Peyer's patch (tissue), 4 donors: ENCODE measurements at regions not wholly inside any gene's neighbourhood (a gene's known extent, or its start where the extent isn't known, plus 50 kb on each side); places are given as distances from the start of the nearest gene placed in this dataset.

ENCODE experiments used
- DNase-seq, 3 donors: peaks; one replicate each; pipeline ENCODE4 v3.0.0-alpha.2; 2017 to 2019
- H3K27ac ChIP-seq, 4 donors: fragments of 200-600 bp; sonication (generic); one replicate each; pipeline ENCODE4 v1.5.1; 2016 to 2019
- H3K27me3 ChIP-seq, 2 donors: fragments of 200-600 bp; sonication (generic); one replicate each; pipeline ENCODE4 v1.5.1; 2019
- H3K36me3 ChIP-seq, 3 donors: fragments of 200-600 bp; sonication (generic); one replicate each; pipeline ENCODE4 v1.5.1; 2016 to 2019
- H3K4me1 ChIP-seq, 4 donors: fragments of 200-600 bp; sonication (generic); one replicate each; pipeline ENCODE4 v1.5.1; 2016 to 2019
- H3K4me3 ChIP-seq, 4 donors: fragments of 200-600 bp; sonication (generic); 1 replicate in 3 of 4; 2 replicates in 1 of 4; pipeline ENCODE4 v1.5.1; 2016 to 2019; ENCODE audit warnings: mild to moderate bottlenecking in 1 of 4
- H3K9me3 ChIP-seq, 4 donors: fragments of 200-600 bp; sonication (generic); one replicate each; pipeline ENCODE4 v1.5.1; 2016 to 2019; ENCODE audit warnings: mild to moderate bottlenecking in 1 of 4
- POLR2A ChIP-seq, 2 donors: fragments of 450-650 bp; IDR thresholded peaks; one replicate each; pipeline ENCODE4 v1.5.1; 2017; ENCODE audit warnings: antibody characterized with exemption in 2 of 2, mild to moderate bottlenecking in 2 of 2, moderate library complexity in 2 of 2
- TF ChIP-seq, protein P1 (sequence below), 6 experiments: fragments of 450-650 bp in 4 of 6; fragments of 200-600 bp in 2 of 6; sonication (generic) in 1 of 6; IDR thresholded peaks; one replicate each; pipeline ENCODE4 v1.5.1; 2017 to 2019; ENCODE audit warnings: antibody characterized with exemption in 6 of 6, mild to moderate bottlenecking in 3 of 6, moderate library complexity in 1 of 6

DNA sequence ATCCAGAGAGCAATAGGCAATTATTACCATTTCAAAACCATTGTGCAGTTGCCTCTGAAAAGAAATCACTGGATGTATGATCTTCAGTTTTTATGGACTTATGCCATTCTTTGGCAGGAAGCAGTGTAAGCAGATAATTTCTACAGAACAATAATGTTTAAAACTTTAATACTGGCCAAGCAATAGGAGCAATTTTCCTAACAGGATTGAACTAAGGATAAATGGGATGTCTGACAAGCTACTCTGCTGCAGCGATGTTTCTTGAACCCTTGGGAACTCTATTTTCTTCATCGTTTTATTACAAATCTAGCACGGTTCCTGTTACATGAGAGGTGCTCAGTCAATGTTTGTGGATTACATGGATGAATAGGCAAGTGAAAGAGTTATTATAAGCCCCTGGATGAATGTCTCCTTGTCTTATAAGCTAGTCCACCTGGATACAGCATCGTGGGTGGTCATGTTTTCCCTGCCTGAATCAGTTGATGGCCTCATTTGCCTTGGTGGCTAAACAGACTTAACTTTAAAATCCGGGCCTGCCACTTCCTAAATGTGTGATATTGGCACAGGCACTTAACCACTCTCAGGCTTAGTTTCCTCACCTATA is 68.2 kb upstream of the MDM1 start:
- Histone ChIP-seq H3K9me3 (no peaks in the 10 kb centered on the region), H3K27me3 (no peaks in the 10 kb centered on the region), H3K27ac (no peak overlapping the region), H3K4me1 (peaks cover 0 to 7% (median 0%) of the 10 kb centered on the region in 4 donors), H3K36me3 (no peaks in the 10 kb centered on the region), H3K4me3 (no peak overlapping the region)
- DNase-seq, result no peak
- TF ChIP-seq POLR2A (IDR thresholded peaks at IDR 0.05), result no peak
- TF ChIP-seq, protein P1, sequence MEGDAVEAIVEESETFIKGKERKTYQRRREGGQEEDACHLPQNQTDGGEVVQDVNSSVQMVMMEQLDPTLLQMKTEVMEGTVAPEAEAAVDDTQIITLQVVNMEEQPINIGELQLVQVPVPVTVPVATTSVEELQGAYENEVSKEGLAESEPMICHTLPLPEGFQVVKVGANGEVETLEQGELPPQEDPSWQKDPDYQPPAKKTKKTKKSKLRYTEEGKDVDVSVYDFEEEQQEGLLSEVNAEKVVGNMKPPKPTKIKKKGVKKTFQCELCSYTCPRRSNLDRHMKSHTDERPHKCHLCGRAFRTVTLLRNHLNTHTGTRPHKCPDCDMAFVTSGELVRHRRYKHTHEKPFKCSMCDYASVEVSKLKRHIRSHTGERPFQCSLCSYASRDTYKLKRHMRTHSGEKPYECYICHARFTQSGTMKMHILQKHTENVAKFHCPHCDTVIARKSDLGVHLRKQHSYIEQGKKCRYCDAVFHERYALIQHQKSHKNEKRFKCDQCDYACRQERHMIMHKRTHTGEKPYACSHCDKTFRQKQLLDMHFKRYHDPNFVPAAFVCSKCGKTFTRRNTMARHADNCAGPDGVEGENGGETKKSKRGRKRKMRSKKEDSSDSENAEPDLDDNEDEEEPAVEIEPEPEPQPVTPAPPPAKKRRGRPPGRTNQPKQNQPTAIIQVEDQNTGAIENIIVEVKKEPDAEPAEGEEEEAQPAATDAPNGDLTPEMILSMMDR (IDR thresholded peaks at IDR 0.05), result no peak

GRCh38 chr12:68402422-68402821 is 70.3 kb upstream of the MDM1 start:
- peaks cover 0 to 25% (median 0%) of the 10 kb centered on the region in 4 donors for H3K4me1 ChIP-seq
- DNase-seq, result no peak
- H3K36me3 ChIP-seq, result no peaks in the 10 kb centered on the region
- no peak overlapping the region for H3K27ac ChIP-seq
- H3K4me3 ChIP-seq, result no peak overlapping the region
- TF ChIP-seq, protein P1 (IDR thresholded peaks at IDR 0.05), result no peak
- no peak for TF ChIP-seq POLR2A (IDR thresholded peaks at IDR 0.05)
- H3K9me3 ChIP-seq, result no peaks in the 10 kb centered on the region
- no peaks in the 10 kb centered on the region for H3K27me3 ChIP-seq

DNA sequence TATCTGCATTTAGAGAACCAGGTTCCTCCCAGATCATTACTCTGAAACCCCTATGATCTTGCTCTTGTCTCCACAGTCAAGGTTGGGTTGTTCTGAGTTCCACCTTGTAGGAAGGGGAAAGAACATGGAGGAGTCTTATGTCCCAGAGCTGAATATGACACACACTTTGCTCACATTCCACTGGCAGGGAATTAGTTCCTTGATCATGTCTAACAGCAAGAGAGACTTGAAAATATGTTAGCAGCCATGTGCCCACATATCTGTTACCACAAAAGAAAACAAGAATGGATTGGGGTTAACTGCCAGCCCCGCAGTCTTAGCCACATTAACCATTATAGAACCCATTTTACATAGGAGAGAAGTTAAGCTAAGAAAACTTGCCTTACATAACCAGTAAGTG is 71.1 kb upstream of the MDM1 start:
- Histone ChIP-seq H3K4me1 (peaks cover 0 to 25% (median 0%) of the 10 kb centered on the region in 4 donors), H3K27ac (no peak overlapping the region), H3K9me3 (no peaks in the 10 kb centered on the region), H3K4me3 (no peak overlapping the region), H3K27me3 (no peaks in the 10 kb centered on the region), H3K36me3 (no peaks in the 10 kb centered on the region)
- TF ChIP-seq POLR2A (IDR thresholded peaks at IDR 0.05), result no peak
- TF ChIP-seq, protein P1 (IDR thresholded peaks at IDR 0.05), result no peak
- no peak for DNase-seq

DNA sequence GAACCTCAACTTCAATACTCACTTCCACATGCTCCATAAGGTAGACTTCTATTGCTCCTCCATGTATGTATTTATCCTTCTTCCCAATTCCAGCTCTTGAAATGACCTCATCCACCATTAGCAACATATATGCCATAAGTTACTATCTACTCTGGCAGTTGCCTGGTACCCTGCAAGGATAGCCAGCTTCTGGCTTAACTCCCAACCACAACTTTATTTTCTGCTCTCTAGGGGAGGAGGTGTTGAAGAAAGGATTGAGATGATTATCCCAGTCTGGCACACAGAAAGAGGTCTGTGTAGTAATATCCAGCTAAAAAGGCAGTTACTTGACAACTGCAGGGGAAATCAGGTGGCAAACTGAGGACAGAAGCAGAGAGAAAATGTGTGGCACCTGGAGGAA is 71.5 kb upstream of the MDM1 start:
- DNase-seq, result no peak
- H3K27me3 ChIP-seq, result no peaks in the 10 kb centered on the region
- H3K27ac ChIP-seq, result no peak overlapping the region
- H3K4me1 ChIP-seq, result peaks cover 0 to 25% (median 0%) of the 10 kb centered on the region in 4 donors
- no peaks in the 10 kb centered on the region for H3K36me3 ChIP-seq
- H3K9me3 ChIP-seq, result no peaks in the 10 kb centered on the region
- no peak overlapping the region for H3K4me3 ChIP-seq
- TF ChIP-seq, protein P1 (IDR thresholded peaks at IDR 0.05), result no peak
- TF ChIP-seq POLR2A (IDR thresholded peaks at IDR 0.05), result no peak

- Histone ChIP-seq H3K27ac (peak overlapping the region; percentile 26 to 79 (median 63)), H3K27me3 (no peaks in the 10 kb centered on the region), H3K4me3 (no peak overlapping the region), H3K4me1 (peaks cover 0 to 25% (median 0%) of the 10 kb centered on the region in 4 donors), H3K36me3 (no peaks in the 10 kb centered on the region), H3K9me3 (no peaks in the 10 kb centered on the region)
- DNase-seq, result no peak
- TF ChIP-seq, protein P1 (IDR thresholded peaks at IDR 0.05), result no peak
- TF ChIP-seq POLR2A (IDR thresholded peaks at IDR 0.05), result no peak
Observed at GRCh38 chr12:68405343-68405781, 73.2 kb upstream of the MDM1 start.
